SU-DHL-6 (cell line): ENCODE measurements at regions not wholly inside any gene's neighbourhood (a gene's known extent, or its start where the extent isn't known, plus 50 kb on each side); places are given as distances from the start of the nearest gene placed in this dataset.

ENCODE experiments used
- H2AFZ ChIP-seq: fragments of 200-600 bp; sonication (generic); 2 replicates; pipeline ENCODE4 v1.6.1; 2014; ENCODE audit warnings: low read depth, mild to moderate bottlenecking, moderate library complexity, mixed read lengths, antibody characterized with exemption, low read length; ENCODE audit not compliant: severe bottlenecking
- H3F3A ChIP-seq: fragments of 200-600 bp; shearing (Covaris generic); 2 replicates; pipeline ENCODE4 v1.6.0; 2016; ENCODE audit warnings: antibody characterized with exemption, mild to moderate bottlenecking; ENCODE audit not compliant: insufficient read depth
- H3K27ac ChIP-seq: fragments of 200-600 bp; sonication (generic); 2 replicates; pipeline ENCODE4 v1.5.1; 2016; ENCODE audit warnings: low read depth, mild to moderate bottlenecking, low read length, moderate library complexity, mixed read lengths
- H3K27me3 ChIP-seq: fragments of 200-600 bp; sonication (generic), shearing (Covaris generic); 2 replicates; pipeline ENCODE4 v1.6.0; 2014; ENCODE audit warnings: mild to moderate bottlenecking, low read length
- H3K36me3 ChIP-seq: fragments of 200-600 bp; sonication (generic); 2 replicates; pipeline ENCODE4 v1.6.1; 2014; ENCODE audit warnings: mild to moderate bottlenecking, low read length, mixed read lengths
- H3K4me2 ChIP-seq: fragments of 300-600, 200-600 bp; shearing (Covaris generic), sonication (generic); 2 replicates; pipeline ENCODE4 v1.6.0; 2014; ENCODE audit warnings: low read length, low read depth, mild to moderate bottlenecking; ENCODE audit not compliant: poor library complexity, severe bottlenecking
- H3K4me3 ChIP-seq: fragments of 200-600 bp; sonication (generic); 2 replicates; pipeline ENCODE4 v1.5.1; 2014; ENCODE audit warnings: antibody characterized with exemption, low read length, mild to moderate bottlenecking, mixed read lengths; ENCODE audit not compliant: insufficient read depth, poor library complexity, severe bottlenecking
- H3K79me2 ChIP-seq: fragments of 200-600 bp; sonication (generic); 2 replicates; pipeline ENCODE4 v1.6.1; 2014; ENCODE audit warnings: mild to moderate bottlenecking, low read length, moderate library complexity; ENCODE audit not compliant: insufficient read depth
- H3K9ac ChIP-seq: fragments of 200-600 bp; sonication (generic); 2 replicates; pipeline ENCODE4 v1.7.0; 2014; ENCODE audit warnings: mild to moderate bottlenecking, low read length
- H3K9me2 ChIP-seq: fragments of 200-600 bp; sonication (generic); replicated peaks from 2 replicates; pipeline ENCODE4 v1.6.1; 2014; ENCODE audit warnings: low read length; ENCODE audit not compliant: insufficient read depth
- H3K9me3 ChIP-seq: fragments of 200-600 bp; sonication (generic); 2 replicates; pipeline ENCODE4 v1.6.1; 2014; ENCODE audit warnings: low read length, mixed read lengths; ENCODE audit not compliant: insufficient read depth
- H4K20me1 ChIP-seq: fragments of 200-600 bp; sonication (generic); 2 replicates; pipeline ENCODE4 v1.6.1; 2014; ENCODE audit warnings: low read depth, mild to moderate bottlenecking, antibody characterized with exemption, low read length, moderate library complexity, mixed read lengths
- EZH2phosphoT487 ChIP-seq: fragments of 200-600 bp; sonication (generic), shearing (Covaris generic); conservative IDR thresholded peaks from 2 replicates; pipeline ENCODE4 v1.6.1; 2018; ENCODE audit warnings: mild to moderate bottlenecking, antibody characterized with exemption, low read length, moderate library complexity, mixed read lengths
- TF ChIP-seq, protein P1 (sequence below): fragments of 200-600 bp; sonication (generic); IDR thresholded peaks from one replicate; pipeline ENCODE4 v1.5.1; 2017; ENCODE audit warnings: antibody characterized with exemption, mild to moderate bottlenecking, low read length, moderate library complexity; ENCODE audit not compliant: insufficient read depth, poor library complexity, severe bottlenecking

GRCh38 chr2:106339609-106340008 is 128.6 kb downstream of the RGPD3 start:
- Histone ChIP-seq H3K4me2 (no peak overlapping the region), H4K20me1 (no peaks in the 10 kb centered on the region), H3K79me2 (no peaks in the 10 kb centered on the region), H3K4me3 (no peak overlapping the region), H3K9me2 (no peaks in the 10 kb centered on the region), H2AFZ (no peak overlapping the region), H3K9ac (no peak overlapping the region), H3K27ac (no peak overlapping the region), H3K36me3 (no peaks in the 10 kb centered on the region), H3F3A (no peaks in the 10 kb centered on the region), H3K27me3 (no peaks in the 10 kb centered on the region), H3K9me3 (no peaks in the 10 kb centered on the region)
- no peak for TF ChIP-seq EZH2phosphoT487
- TF ChIP-seq, protein P1, sequence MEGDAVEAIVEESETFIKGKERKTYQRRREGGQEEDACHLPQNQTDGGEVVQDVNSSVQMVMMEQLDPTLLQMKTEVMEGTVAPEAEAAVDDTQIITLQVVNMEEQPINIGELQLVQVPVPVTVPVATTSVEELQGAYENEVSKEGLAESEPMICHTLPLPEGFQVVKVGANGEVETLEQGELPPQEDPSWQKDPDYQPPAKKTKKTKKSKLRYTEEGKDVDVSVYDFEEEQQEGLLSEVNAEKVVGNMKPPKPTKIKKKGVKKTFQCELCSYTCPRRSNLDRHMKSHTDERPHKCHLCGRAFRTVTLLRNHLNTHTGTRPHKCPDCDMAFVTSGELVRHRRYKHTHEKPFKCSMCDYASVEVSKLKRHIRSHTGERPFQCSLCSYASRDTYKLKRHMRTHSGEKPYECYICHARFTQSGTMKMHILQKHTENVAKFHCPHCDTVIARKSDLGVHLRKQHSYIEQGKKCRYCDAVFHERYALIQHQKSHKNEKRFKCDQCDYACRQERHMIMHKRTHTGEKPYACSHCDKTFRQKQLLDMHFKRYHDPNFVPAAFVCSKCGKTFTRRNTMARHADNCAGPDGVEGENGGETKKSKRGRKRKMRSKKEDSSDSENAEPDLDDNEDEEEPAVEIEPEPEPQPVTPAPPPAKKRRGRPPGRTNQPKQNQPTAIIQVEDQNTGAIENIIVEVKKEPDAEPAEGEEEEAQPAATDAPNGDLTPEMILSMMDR: no peak

DNA sequence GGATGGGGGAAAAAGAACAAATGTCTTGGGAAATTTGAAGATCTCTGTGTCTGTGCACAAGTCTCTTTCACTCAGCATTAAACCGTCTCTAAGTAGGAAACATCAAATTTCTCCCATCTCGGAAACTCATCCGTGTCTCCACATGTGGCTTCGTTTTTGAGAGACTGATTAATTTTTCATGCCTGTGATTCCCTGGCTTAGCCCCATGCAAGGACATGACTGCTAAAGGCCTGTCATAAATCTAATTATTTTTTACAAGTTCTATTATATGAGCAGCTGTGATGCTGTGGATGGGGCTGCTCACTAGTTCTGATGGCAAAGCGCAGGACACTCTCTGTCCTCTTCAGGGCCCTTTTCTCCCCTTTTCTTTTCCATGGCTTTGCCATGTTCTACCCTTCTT is 129.1 kb downstream of the RGPD3 start:
- Histone ChIP-seq H3F3A (no peaks in the 10 kb centered on the region), H3K9me3 (no peaks in the 10 kb centered on the region), H3K9me2 (no peaks in the 10 kb centered on the region), H2AFZ (no peak overlapping the region), H3K9ac (no peak overlapping the region), H3K27ac (no peak overlapping the region), H3K79me2 (no peaks in the 10 kb centered on the region), H3K36me3 (no peaks in the 10 kb centered on the region), H3K4me2 (no peak overlapping the region), H4K20me1 (no peaks in the 10 kb centered on the region), H3K27me3 (no peaks in the 10 kb centered on the region), H3K4me3 (no peak overlapping the region)
- TF ChIP-seq EZH2phosphoT487: no peak
- TF ChIP-seq, protein P1: no peak

DNA sequence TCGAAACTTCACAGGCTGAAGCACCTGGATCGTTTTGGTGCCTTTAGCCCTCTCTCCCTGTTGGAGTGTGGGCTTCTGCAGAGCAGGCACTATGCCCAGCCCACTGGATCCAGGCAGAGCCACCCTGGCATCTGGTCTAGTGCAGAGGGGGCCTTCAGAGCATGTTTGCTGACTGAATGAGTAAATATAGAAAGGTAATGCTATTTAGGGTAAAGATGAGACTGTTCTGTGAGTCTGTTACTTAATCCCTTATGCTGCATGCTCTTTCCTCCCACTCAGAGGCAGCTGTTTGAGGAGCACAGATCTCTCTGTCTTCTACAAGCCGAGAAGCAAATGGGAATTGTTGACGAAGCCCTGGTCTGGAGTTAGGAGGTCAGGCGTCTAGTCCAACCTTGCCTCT is 130.2 kb downstream of the RGPD3 start:
- Histone ChIP-seq H3K27ac (no peak overlapping the region), H3K9me2 (no peaks in the 10 kb centered on the region), H3K9me3 (no peaks in the 10 kb centered on the region), H3K9ac (no peak overlapping the region), H4K20me1 (no peaks in the 10 kb centered on the region), H3K79me2 (no peaks in the 10 kb centered on the region), H3K4me3 (no peak overlapping the region), H2AFZ (no peak overlapping the region), H3K4me2 (no peak overlapping the region), H3F3A (no peaks in the 10 kb centered on the region), H3K36me3 (no peaks in the 10 kb centered on the region), H3K27me3 (no peaks in the 10 kb centered on the region)
- TF ChIP-seq, protein P1: no peak
- no peak for TF ChIP-seq EZH2phosphoT487

GRCh38 chr2:106336737-106337136 is 131.5 kb downstream of the RGPD3 start:
- Histone ChIP-seq H3K79me2 (no peaks in the 10 kb centered on the region), H3K9ac (no peak overlapping the region), H3K36me3 (no peaks in the 10 kb centered on the region), H3K4me2 (no peak overlapping the region), H4K20me1 (no peaks in the 10 kb centered on the region), H3K9me3 (no peaks in the 10 kb centered on the region), H3F3A (no peaks in the 10 kb centered on the region), H2AFZ (no peak overlapping the region), H3K27me3 (no peaks in the 10 kb centered on the region), H3K4me3 (no peak overlapping the region), H3K9me2 (no peaks in the 10 kb centered on the region; the same call in 1 of the 2 replicates), H3K27ac (no peak overlapping the region)
- TF ChIP-seq EZH2phosphoT487: no peak
- TF ChIP-seq, protein P1: no peak
